ENCODE measurements at regions not wholly inside any gene's neighbourhood (a gene's known extent, or its start where the extent isn't known, plus 50 kb on each side); places are given as distances from the start of the nearest gene placed in this dataset.

GRCh38 chr9:81851340-81851739 lies 76.9 kb upstream of the SPATA31D4 start (continued):
- TF ChIP-seq CEBPZ (IDR thresholded peaks at IDR 0.05; ENCODE audit: low read depth, low read length) (no peak), RAD21 (IDR thresholded peaks at IDR 0.05; ENCODE audit: insufficient read depth, low read depth, low read length) (no peak), NFYA (IDR thresholded peaks at IDR 0.05; ENCODE audit: borderline replicate concordance, low read depth, low read length) (no peak), ZBTB4 (CRISPR knock-in tag; IDR thresholded peaks at IDR 0.05) (no peak)

DNA sequence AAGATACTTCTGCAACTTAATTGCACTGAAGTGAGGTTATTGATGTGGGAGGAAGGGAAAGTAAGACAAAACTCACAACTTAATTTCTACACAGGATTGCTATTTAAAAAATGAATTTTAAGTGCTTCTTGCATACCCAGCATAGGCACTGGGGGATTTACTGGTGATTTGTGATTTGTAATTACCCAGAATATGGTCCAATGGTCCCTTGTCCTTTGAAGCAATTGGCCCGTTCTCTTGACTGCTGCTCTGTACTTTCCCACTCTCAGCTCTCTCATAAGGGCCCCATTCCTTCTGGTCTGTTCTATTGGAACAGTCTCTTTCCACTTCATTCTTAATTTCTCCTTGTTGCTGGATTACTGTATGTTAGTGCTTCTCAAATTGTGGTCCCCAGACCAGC lies 75.4 kb upstream of the SPATA31D4 start:
- H3K27me3 ChIP-seq (replicated peaks in 1 of 2; ENCODE audit: control insufficient read depth in 2 of 2, insufficient read depth in 2 of 2, low read length in 1 of 2), result no peaks in the 10 kb centered on the region
- SMC1A ChIA-PET (ENCODE audit: uncharacterized antibody, unreplicated experiment), result no interaction called here
- CTCF ChIA-PET, result no interaction called here
- H3K79me2 ChIP-seq (ENCODE audit: control insufficient read depth, insufficient read depth, low read length), result no peaks in the 10 kb centered on the region
- H3K4me1 ChIP-seq (ENCODE audit: control insufficient read depth, insufficient read depth, low read length), result no peaks in the 10 kb centered on the region
- 0% methylated on average over 1 of the region's 1 CpG for WGBS (ENCODE audit: insufficient coverage, insufficient replicate concordance, low lambda C conversion rate, missing lambda C conversion rate)
- TF ChIP-seq, protein P1, sequence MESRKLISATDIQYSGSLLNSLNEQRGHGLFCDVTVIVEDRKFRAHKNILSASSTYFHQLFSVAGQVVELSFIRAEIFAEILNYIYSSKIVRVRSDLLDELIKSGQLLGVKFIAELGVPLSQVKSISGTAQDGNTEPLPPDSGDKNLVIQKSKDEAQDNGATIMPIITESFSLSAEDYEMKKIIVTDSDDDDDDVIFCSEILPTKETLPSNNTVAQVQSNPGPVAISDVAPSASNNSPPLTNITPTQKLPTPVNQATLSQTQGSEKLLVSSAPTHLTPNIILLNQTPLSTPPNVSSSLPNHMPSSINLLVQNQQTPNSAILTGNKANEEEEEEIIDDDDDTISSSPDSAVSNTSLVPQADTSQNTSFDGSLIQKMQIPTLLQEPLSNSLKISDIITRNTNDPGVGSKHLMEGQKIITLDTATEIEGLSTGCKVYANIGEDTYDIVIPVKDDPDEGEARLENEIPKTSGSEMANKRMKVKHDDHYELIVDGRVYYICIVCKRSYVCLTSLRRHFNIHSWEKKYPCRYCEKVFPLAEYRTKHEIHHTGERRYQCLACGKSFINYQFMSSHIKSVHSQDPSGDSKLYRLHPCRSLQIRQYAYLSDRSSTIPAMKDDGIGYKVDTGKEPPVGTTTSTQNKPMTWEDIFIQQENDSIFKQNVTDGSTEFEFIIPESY (IDR thresholded peaks at IDR 0.05), result no peak
- TF ChIP-seq IKZF2 (IDR thresholded peaks at IDR 0.05) (no peak), TAF1 (IDR thresholded peaks at IDR 0.05; ENCODE audit: borderline replicate concordance, low read depth, low read length) (no peak), SMAD5 (IDR thresholded peaks at IDR 0.05; ENCODE audit: low read depth) (no peak), SRF (IDR thresholded peaks at IDR 0.05; ENCODE audit: low read depth in 2 of 2, low read length in 2 of 2) (no peak), RBBP5 (conservative IDR thresholded peaks at IDR 0.05) (no peak), DPF2 (IDR thresholded peaks at IDR 0.05) (no peak)
- TF ChIP-seq, protein P2, sequence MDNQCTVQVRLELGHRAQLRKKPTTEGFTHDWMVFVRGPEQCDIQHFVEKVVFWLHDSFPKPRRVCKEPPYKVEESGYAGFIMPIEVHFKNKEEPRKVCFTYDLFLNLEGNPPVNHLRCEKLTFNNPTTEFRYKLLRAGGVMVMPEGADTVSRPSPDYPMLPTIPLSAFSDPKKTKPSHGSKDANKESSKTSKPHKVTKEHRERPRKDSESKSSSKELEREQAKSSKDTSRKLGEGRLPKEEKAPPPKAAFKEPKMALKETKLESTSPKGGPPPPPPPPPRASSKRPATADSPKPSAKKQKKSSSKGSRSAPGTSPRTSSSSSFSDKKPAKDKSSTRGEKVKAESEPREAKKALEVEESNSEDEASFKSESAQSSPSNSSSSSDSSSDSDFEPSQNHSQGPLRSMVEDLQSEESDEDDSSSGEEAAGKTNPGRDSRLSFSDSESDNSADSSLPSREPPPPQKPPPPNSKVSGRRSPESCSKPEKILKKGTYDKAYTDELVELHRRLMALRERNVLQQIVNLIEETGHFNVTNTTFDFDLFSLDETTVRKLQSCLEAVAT (IDR thresholded peaks at IDR 0.05), result no peak
- TF ChIP-seq, protein P3, sequence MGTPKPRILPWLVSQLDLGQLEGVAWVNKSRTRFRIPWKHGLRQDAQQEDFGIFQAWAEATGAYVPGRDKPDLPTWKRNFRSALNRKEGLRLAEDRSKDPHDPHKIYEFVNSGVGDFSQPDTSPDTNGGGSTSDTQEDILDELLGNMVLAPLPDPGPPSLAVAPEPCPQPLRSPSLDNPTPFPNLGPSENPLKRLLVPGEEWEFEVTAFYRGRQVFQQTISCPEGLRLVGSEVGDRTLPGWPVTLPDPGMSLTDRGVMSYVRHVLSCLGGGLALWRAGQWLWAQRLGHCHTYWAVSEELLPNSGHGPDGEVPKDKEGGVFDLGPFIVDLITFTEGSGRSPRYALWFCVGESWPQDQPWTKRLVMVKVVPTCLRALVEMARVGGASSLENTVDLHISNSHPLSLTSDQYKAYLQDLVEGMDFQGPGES (IDR thresholded peaks at IDR 0.05), result no peak
- no peak overlapping the region for H3K9ac ChIP-seq (ENCODE audit: control insufficient read depth, insufficient read depth, low read length)
- no peaks in the 10 kb centered on the region for H3K36me3 ChIP-seq (ENCODE audit: control insufficient read depth in 2 of 2, insufficient read depth in 2 of 2, low read length in 1 of 2)
- H3K9me3 ChIP-seq (replicated peaks; ENCODE audit: control insufficient read depth, insufficient read depth, low read length), result no peaks in the 10 kb centered on the region
- DNase-seq (ENCODE audit: low read depth, low spot score) (no peak), ATAC-seq (no peak), FAIRE-seq (no peak)
- POLR2A ChIA-PET, result no interaction called here
- no peak overlapping the region for H3K27ac ChIP-seq (ENCODE audit: control insufficient read depth, insufficient read depth)
- H3K4me2 ChIP-seq (ENCODE audit: control insufficient read depth, insufficient read depth), result no peak overlapping the region
- BruUV-seq (replicated peaks), result no TSS peak
- intact Hi-C loops (cut with micrococcal nuclease; ENCODE audit: unreplicated experiment), result no loop called here
- no peak overlapping the region for H2AFZ ChIP-seq (ENCODE audit: control insufficient read depth, low read depth, low read length)
- in situ Hi-C loops (cut with MboI), result no loop called here
- no peak overlapping the region for H3K4me3 ChIP-seq
- no peaks in the 10 kb centered on the region for H4K20me1 ChIP-seq (ENCODE audit: control insufficient read depth, insufficient read depth)
- RAD21 ChIA-PET (ENCODE audit: unreplicated experiment), result no interaction called here
